ENCODE measurements at regions not wholly inside any gene's neighbourhood (a gene's known extent, or its start where the extent isn't known, plus 50 kb on each side); places are given as distances from the start of the nearest gene placed in this dataset.

DNA sequence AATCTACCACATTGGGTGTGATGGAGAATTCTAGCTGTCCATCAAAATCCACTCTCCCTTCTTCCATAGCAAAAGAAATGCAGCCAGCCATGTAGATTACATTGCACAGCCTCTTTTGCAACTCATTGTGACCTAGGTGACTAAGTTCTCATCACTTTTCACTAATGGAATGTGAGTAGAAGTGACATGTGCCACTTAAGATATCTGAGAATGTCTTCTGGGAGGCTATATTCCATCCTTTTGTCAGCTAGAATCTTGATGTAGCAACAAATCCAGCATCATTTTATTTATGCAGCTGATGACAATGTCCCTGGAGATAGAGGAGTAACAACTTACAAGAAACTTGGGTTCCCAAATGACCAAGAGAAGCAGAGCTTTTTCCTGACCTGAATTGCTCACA is 61.5 kb upstream of the API5 start:
- TF ChIP-seq, protein P1, sequence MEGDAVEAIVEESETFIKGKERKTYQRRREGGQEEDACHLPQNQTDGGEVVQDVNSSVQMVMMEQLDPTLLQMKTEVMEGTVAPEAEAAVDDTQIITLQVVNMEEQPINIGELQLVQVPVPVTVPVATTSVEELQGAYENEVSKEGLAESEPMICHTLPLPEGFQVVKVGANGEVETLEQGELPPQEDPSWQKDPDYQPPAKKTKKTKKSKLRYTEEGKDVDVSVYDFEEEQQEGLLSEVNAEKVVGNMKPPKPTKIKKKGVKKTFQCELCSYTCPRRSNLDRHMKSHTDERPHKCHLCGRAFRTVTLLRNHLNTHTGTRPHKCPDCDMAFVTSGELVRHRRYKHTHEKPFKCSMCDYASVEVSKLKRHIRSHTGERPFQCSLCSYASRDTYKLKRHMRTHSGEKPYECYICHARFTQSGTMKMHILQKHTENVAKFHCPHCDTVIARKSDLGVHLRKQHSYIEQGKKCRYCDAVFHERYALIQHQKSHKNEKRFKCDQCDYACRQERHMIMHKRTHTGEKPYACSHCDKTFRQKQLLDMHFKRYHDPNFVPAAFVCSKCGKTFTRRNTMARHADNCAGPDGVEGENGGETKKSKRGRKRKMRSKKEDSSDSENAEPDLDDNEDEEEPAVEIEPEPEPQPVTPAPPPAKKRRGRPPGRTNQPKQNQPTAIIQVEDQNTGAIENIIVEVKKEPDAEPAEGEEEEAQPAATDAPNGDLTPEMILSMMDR (IDR thresholded peaks at IDR 0.05), result no peak
- TF ChIP-seq POLR2A (IDR thresholded peaks at IDR 0.05; ENCODE audit: low read depth) (no peak), POLR2AphosphoS5 (IDR thresholded peaks at IDR 0.05) (no peak)

All from esophagus muscularis mucosa (tissue), 3 donors.